ENCODE measurements at regions not wholly inside any gene's neighbourhood (a gene's known extent, or its start where the extent isn't known, plus 50 kb on each side); places are given as distances from the start of the nearest gene placed in this dataset.

- Histone ChIP-seq H3K36me3 (no peaks in the 10 kb centered on the region), H3K9me3 (no peaks in the 10 kb centered on the region), H3K4me3 (no peak overlapping the region), H3K27me3 (replicated peaks; ENCODE audit: insufficient read depth) (no peaks in the 10 kb centered on the region), H3K4me1 (replicated peaks) (no peaks in the 10 kb centered on the region), H3K27ac (no peak overlapping the region)
- 59% methylated on average over 9 of the region's 9 CpGs for WGBS
- intact Hi-C loops (cut with DNase I): no loop called here
- no peak for TF ChIP-seq POLR2A (IDR thresholded peaks at IDR 0.05)
- no peak for TF ChIP-seq POLR2AphosphoS5 (IDR thresholded peaks at IDR 0.05)
- no peak for TF ChIP-seq CTCF (IDR thresholded peaks at IDR 0.05)
- no peak for DNase-seq (ENCODE audit: low spot score)
Measured at GRCh38 chr18:55097456-55098170, 138.4 kb upstream of the CCDC68 start.

DNA sequence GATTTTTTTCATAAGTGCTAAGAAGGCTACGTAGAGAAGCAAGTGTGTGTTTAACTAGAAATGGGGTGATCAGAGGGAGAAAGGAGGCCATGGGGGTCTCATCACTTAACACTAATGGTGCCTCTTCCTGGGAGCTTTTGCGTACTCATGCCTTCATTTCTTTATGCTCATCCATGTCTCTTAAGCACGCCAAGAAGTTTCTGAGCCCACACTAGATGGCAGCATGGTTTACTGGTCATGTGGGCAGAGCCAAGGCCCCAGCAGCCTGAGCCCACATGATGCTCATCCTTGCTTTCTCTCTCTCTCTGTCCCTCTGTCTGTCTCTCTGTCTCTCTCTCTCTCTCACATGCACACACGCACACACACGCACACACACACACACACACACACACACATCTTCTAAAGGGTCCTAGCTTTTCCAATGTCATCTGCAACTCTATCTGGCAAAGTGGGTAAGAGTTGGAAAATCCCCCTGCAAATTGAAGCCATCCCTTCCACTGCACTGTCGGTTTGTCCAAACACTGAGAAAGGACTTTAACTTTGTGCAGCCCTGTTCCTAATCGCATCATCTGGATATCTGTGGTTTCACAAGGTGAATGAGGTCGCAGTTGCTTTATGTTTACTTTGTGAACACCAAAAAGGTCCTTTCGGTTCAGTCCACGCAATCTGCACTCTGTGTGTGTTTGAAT lies 137.1 kb upstream of the CCDC68 start:
- Histone ChIP-seq H3K4me3 (no peak overlapping the region), H3K27me3 (replicated peaks; ENCODE audit: insufficient read depth) (no peaks in the 10 kb centered on the region), H3K36me3 (no peaks in the 10 kb centered on the region), H3K27ac (no peak overlapping the region), H3K9me3 (no peaks in the 10 kb centered on the region), H3K4me1 (replicated peaks) (no peaks in the 10 kb centered on the region)
- 68% methylated on average over 10 of the region's 10 CpGs for WGBS
- intact Hi-C loops (cut with DNase I): no loop called here
- DNase-seq (ENCODE audit: low spot score): no peak
- TF ChIP-seq POLR2A (IDR thresholded peaks at IDR 0.05): no peak
- no peak for TF ChIP-seq CTCF (IDR thresholded peaks at IDR 0.05)
- TF ChIP-seq POLR2AphosphoS5 (IDR thresholded peaks at IDR 0.05): no peak

DNA sequence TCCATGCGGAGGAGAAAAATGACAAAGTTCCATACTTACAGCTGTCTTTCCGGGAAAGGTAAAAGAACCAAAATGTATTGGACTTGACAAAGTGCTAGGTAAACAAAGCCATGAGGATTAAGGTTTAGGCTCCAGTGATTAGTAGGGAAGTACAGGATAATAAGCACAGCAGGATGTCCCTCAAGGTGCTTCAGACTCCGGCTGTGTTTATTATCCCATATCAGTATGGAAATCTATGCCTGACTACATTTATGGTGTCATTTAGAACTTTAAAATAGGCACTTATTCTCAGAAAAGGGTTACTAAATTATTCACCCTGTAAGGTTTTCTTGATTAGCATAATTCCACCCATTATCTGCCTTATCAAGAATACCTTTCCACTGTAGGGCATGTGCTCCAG lies 136.3 kb upstream of the CCDC68 start:
- WGBS: 65% methylated on average over 3 of the region's 3 CpGs
- intact Hi-C loops (cut with DNase I): no loop called here
- Histone ChIP-seq H3K4me1 (replicated peaks) (no peaks in the 10 kb centered on the region), H3K36me3 (no peaks in the 10 kb centered on the region), H3K9me3 (no peaks in the 10 kb centered on the region), H3K27ac (no peak overlapping the region), H3K4me3 (no peak overlapping the region), H3K27me3 (replicated peaks; ENCODE audit: insufficient read depth) (no peaks in the 10 kb centered on the region)
- DNase-seq (ENCODE audit: low spot score): no peak
- no peak for TF ChIP-seq POLR2AphosphoS5 (IDR thresholded peaks at IDR 0.05)
- no peak for TF ChIP-seq CTCF (IDR thresholded peaks at IDR 0.05)
- no peak for TF ChIP-seq POLR2A (IDR thresholded peaks at IDR 0.05)

DNA sequence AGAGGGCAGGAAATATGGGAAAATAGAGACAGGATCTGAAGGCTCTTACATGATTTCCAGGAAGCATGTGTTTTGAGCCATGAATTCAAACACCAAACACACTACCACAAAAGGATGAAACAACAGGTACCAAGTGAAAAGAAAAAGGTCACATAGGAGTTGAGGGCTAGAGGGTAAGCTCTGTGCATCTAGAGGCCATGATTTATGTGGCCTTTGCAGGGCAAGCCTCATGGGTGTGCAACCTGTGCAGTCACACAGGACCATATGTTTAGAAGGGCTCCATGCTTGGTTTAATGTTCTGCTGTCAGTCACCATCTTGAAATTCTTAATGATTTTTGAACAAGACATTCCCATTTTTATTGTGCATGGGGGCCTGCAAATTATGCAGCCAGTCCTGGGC lies 134.5 kb upstream of the CCDC68 start:
- Histone ChIP-seq H3K4me3 (no peak overlapping the region), H3K27ac (no peak overlapping the region), H3K36me3 (no peaks in the 10 kb centered on the region), H3K4me1 (replicated peaks) (no peaks in the 10 kb centered on the region), H3K27me3 (replicated peaks; ENCODE audit: insufficient read depth) (no peaks in the 10 kb centered on the region), H3K9me3 (no peaks in the 10 kb centered on the region)
- intact Hi-C loops (cut with DNase I): no loop called here
- DNase-seq (ENCODE audit: low spot score): no peak
- TF ChIP-seq POLR2AphosphoS5 (IDR thresholded peaks at IDR 0.05): no peak
- TF ChIP-seq CTCF (IDR thresholded peaks at IDR 0.05): no peak
- TF ChIP-seq POLR2A (IDR thresholded peaks at IDR 0.05): no peak

DNA sequence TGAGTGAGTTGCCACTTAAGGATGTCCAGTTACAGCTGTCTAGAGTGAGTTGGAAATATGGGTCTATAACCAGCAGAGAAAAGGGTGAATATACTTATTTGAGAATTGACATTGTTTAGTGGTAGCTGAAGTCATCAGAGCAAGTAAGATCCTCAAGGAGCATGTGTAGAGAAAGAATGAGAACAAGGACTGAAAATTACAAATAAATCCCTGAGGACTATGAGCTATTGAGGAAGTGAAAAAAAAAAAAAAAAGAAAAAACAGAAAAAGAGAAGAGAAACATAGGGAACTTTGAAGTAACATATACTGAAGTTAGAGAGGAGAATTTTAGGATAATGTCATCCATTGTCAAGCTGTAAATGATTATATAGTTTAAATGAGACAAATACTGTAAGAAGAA lies 134.0 kb upstream of the CCDC68 start:
- H3K4me3 ChIP-seq: no peak overlapping the region
- H3K27ac ChIP-seq: no peak overlapping the region
- no peaks in the 10 kb centered on the region for H3K27me3 ChIP-seq (replicated peaks; ENCODE audit: insufficient read depth)
- intact Hi-C loops (cut with DNase I): no loop called here
- H3K36me3 ChIP-seq: no peaks in the 10 kb centered on the region
- TF ChIP-seq POLR2AphosphoS5 (IDR thresholded peaks at IDR 0.05) (no peak), CTCF (IDR thresholded peaks at IDR 0.05) (no peak), POLR2A (IDR thresholded peaks at IDR 0.05) (no peak)
- no peaks in the 10 kb centered on the region for H3K4me1 ChIP-seq (replicated peaks)
- H3K9me3 ChIP-seq: no peaks in the 10 kb centered on the region
- no peak for DNase-seq (ENCODE audit: low spot score)

Measured in prostate gland (tissue), 2 donors.